Type B pancreatic cell (in vitro differentiated cells): ENCODE measurements at regions not wholly inside any gene's neighbourhood (a gene's known extent, or its start where the extent isn't known, plus 50 kb on each side); places are given as distances from the start of the nearest gene placed in this dataset.

Experiments
- DNase-seq: peaks from one replicate; pipeline ENCODE4 v3.0.0; 2021; ENCODE audit warnings: mixed read lengths; ENCODE audit not compliant: unreplicated experiment; ENCODE audit errors: extremely low spot score
- H3K27ac Mint-ChIP-seq: 2 replicates; pipeline ENCODE4 v1.8.0; 2021; ENCODE audit warnings: mild to moderate bottlenecking, mixed read lengths
- H3K27me3 Mint-ChIP-seq: 2 replicates; pipeline ENCODE4 v1.8.0; 2021; ENCODE audit warnings: mixed read lengths
- H3K36me3 Mint-ChIP-seq: 2 replicates; pipeline ENCODE4 v1.8.0; 2021; ENCODE audit warnings: mixed read lengths
- H3K4me1 Mint-ChIP-seq: one replicate; pipeline ENCODE4 v1.8.0; 2021; ENCODE audit warnings: mixed read lengths; ENCODE audit not compliant: unreplicated experiment
- H3K4me3 Mint-ChIP-seq: 2 replicates; pipeline ENCODE4 v1.8.0; 2021; ENCODE audit warnings: mild to moderate bottlenecking, mixed read lengths
- H3K9me3 Mint-ChIP-seq: 2 replicates; pipeline ENCODE4 v1.8.0; 2021; ENCODE audit warnings: mixed read lengths
- CTCF ChIP-seq: fragments of 200-600 bp; sonication (generic); conservative IDR thresholded peaks from 2 replicates; pipeline ENCODE4 v1.5.0; 2021; ENCODE audit warnings: antibody characterized with exemption, mild to moderate bottlenecking

DNA sequence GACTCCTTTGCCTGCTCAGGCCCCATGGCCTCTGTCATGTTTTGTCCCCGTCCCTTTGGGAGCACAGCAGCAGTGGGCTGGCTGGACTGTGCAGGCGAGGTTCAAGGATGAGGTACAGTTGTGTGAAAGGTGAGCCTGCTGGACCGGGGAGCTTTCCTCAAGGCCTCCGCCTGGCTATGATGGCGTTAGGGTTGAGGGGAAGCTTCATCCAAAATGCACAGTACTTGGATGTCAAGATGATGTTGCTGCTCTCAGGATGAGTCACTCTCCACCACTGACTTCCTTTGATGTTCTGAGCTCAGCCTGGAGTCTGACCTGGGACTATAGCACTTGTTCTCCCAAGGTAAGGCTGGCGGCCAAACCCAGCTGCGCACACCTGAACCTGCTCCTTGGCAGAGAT, 152.7 kb upstream of the SHH start:
- Mint-ChIP-seq H3K27ac (no peak overlapping the region), H3K4me1 (peaks cover 3% of the 10 kb centered on the region), H3K36me3 (no peaks in the 10 kb centered on the region), H3K9me3 (no peaks in the 10 kb centered on the region), H3K4me3 (no peak overlapping the region), H3K27me3 (peaks cover 19% of the 10 kb centered on the region)
- DNase-seq: no peak
- no peak for TF ChIP-seq CTCF

DNA sequence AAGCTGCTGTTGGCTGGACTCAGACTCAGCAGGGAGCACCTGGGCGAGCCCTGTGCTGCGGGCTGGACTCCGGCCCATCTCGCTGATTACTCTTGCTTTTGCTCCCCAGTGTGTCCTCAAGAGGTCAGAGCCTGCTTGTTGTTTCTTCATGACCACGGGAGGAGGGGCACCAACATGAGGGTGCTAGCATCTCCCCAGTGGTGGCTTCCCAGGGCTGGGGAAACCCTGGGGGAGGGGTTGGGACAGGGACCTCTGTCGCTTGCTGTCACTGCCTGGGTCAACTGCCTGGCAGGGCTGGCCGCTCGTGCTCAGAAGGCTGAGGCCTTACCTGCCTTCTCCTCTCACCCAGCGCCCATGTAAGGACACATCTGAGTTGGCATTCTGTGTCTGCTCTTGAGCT, 152.3 kb upstream of the SHH start:
- Mint-ChIP-seq H3K36me3 (no peaks in the 10 kb centered on the region), H3K27ac (no peak overlapping the region), H3K27me3 (peaks cover 19% of the 10 kb centered on the region), H3K4me1 (peaks cover 3% of the 10 kb centered on the region), H3K4me3 (no peak overlapping the region), H3K9me3 (no peaks in the 10 kb centered on the region)
- no peak for TF ChIP-seq CTCF
- DNase-seq: no peak

DNA sequence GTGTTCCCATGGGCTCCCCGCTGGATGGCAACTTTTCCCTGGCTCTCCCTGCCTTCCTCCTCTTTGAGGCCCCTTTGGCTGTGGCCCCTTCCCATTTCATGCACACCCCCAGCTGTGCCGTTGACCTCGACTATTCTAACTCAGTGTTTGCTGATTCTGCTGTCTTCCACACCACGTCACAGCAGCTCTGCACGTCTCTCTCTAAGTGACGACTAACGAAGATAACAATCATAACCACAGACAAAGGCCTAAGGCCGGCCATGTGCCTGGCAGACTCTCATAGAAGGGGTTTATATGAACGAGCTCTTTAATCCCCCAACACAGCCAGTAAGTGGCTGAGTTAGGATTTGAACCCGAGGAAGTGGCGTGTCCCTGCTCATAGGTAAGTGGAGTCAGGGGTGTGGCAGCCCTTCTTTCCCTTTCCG, 151.5 kb upstream of the SHH start:
- Mint-ChIP-seq H3K9me3 (no peaks in the 10 kb centered on the region), H3K27ac (no peak overlapping the region), H3K4me3 (no peak overlapping the region), H3K27me3 (peaks cover 19% of the 10 kb centered on the region), H3K4me1 (peaks cover 3% of the 10 kb centered on the region), H3K36me3 (no peaks in the 10 kb centered on the region)
- TF ChIP-seq CTCF: no peak
- no peak for DNase-seq

DNA sequence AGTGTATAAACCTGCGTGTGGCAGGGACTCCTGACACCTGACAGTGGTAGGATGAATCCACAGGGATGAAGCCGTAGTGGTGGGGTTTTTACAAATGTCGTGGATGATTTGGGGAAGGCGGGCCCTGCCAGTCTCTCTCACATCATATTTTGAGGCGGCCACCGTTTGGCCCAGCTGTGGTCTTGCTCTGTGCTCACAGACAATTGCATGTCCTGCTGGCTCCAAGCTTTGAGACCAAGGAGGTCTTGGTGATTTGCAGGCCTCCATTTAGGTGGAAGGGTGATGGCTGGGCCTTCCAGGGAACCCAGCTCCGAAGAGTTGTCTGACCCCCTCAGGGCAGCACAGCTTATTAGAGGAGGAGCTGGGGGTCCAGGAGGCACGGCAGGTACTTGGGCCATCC, 151.1 kb upstream of the SHH start:
- peaks cover 19% of the 10 kb centered on the region for H3K27me3 Mint-ChIP-seq
- no peak for DNase-seq
- H3K4me3 Mint-ChIP-seq: no peak overlapping the region
- no peaks in the 10 kb centered on the region for H3K9me3 Mint-ChIP-seq
- no peak for TF ChIP-seq CTCF
- H3K4me1 Mint-ChIP-seq: peaks cover 3% of the 10 kb centered on the region
- no peaks in the 10 kb centered on the region for H3K36me3 Mint-ChIP-seq
- H3K27ac Mint-ChIP-seq: no peak overlapping the region

DNA sequence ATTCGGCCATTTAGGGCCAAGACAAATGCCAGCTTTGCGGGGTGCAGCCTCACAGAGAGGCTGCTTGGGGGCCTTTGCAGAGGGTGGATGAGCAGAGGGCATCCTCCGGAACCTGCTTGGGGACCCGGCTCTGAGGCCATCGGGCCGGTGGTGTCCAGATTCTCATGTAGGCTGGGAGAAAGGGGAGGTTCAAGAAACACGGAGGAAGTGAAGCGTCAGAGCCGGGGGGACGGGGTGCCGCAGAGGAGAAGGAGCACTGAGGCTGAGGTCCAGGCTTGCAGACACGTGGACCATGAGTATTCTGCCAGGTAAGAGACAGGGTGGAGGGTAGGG, 150.7 kb upstream of the SHH start:
- H3K36me3 Mint-ChIP-seq: no peaks in the 10 kb centered on the region
- H3K27me3 Mint-ChIP-seq: peaks cover 19% of the 10 kb centered on the region
- H3K4me1 Mint-ChIP-seq: peaks cover 3% of the 10 kb centered on the region
- no peak overlapping the region for H3K4me3 Mint-ChIP-seq
- no peak for TF ChIP-seq CTCF
- no peaks in the 10 kb centered on the region for H3K9me3 Mint-ChIP-seq
- no peak for DNase-seq
- H3K27ac Mint-ChIP-seq: no peak overlapping the region
